HL-60 (cell line): ENCODE measurements at regions not wholly inside any gene's neighbourhood (a gene's known extent, or its start where the extent isn't known, plus 50 kb on each side); places are given as distances from the start of the nearest gene placed in this dataset.

Experiments used
- DNase-seq, 2 experiments: peaks; one replicate each; pipeline ENCODE4 v3.0.0-alpha.2; 2010 to 2020; ENCODE audit warnings: low read depth in 1 of 2, low spot score in 1 of 2
- H3K27ac ChIP-seq: fragments of 250-450 bp; sonication (Bioruptor Pico); replicated peaks from 2 replicates; pipeline ENCODE4 v1.5.1; 2020; ENCODE audit warnings: mild to moderate bottlenecking, moderate library complexity
- H3K27me3 ChIP-seq: fragments of 250-450 bp; sonication (Bioruptor Pico); 2 replicates; pipeline ENCODE4 v1.5.1; 2021; ENCODE audit warnings: mild to moderate bottlenecking, moderate library complexity; ENCODE audit not compliant: insufficient read depth, poor library complexity, severe bottlenecking
- H3K4me3 ChIP-seq: replicated peaks from 2 replicates; pipeline ENCODE4 v1.5.1; 2011; ENCODE audit warnings: mild to moderate bottlenecking, control low read depth, low read length; ENCODE audit not compliant: insufficient read depth
- GABPA ChIP-seq: IDR thresholded peaks from 2 replicates; pipeline ENCODE4 v1.6.1; 2012; ENCODE audit warnings: low read depth
- POLR2AphosphoS5 ChIP-seq: IDR thresholded peaks from 2 replicates; pipeline ENCODE4 v1.6.1; 2012; ENCODE audit warnings: low read depth
- SPI1 ChIP-seq: IDR thresholded peaks from 2 replicates; pipeline ENCODE4 v1.6.1; 2012; ENCODE audit warnings: low read depth, mild to moderate bottlenecking, borderline replicate concordance
- TF ChIP-seq, protein P1 (sequence below): IDR thresholded peaks from 2 replicates; pipeline ENCODE4 v1.6.1; 2012; ENCODE audit warnings: low read depth; ENCODE audit not compliant: insufficient replicate concordance
- TF ChIP-seq, protein P2 (sequence below): IDR thresholded peaks from one replicate; pipeline ENCODE4 v1.5.1; 2011; ENCODE audit warnings: low read length, control low read depth, inconsistent platforms; ENCODE audit not compliant: insufficient read depth

DNA sequence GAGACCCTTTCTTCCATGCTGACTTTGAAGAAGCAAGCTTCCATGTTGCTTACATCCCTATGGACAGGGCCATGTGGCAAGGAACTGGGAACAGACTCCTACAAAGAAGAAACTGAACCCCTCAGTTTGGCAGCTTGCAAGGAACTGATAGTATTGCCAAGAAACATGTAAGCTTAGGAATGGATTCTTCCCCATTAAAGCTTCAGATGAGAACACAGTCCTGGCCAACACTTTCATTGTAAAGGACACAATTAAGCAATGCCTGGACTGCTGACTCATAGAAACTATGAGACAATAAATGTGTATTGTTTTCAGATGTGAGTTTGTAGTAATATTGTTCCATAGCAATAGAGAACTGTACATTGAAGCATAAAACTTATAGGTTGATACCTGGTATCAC lies 82.4 kb downstream of the AASDHPPT start:
- DNase-seq: no peak
- no peak overlapping the region for H3K4me3 ChIP-seq
- H3K27me3 ChIP-seq: no peaks in the 10 kb centered on the region
- H3K27ac ChIP-seq: no peak overlapping the region
- TF ChIP-seq GABPA (no peak), SPI1 (no peak), POLR2AphosphoS5 (no peak)
- TF ChIP-seq, protein P1, sequence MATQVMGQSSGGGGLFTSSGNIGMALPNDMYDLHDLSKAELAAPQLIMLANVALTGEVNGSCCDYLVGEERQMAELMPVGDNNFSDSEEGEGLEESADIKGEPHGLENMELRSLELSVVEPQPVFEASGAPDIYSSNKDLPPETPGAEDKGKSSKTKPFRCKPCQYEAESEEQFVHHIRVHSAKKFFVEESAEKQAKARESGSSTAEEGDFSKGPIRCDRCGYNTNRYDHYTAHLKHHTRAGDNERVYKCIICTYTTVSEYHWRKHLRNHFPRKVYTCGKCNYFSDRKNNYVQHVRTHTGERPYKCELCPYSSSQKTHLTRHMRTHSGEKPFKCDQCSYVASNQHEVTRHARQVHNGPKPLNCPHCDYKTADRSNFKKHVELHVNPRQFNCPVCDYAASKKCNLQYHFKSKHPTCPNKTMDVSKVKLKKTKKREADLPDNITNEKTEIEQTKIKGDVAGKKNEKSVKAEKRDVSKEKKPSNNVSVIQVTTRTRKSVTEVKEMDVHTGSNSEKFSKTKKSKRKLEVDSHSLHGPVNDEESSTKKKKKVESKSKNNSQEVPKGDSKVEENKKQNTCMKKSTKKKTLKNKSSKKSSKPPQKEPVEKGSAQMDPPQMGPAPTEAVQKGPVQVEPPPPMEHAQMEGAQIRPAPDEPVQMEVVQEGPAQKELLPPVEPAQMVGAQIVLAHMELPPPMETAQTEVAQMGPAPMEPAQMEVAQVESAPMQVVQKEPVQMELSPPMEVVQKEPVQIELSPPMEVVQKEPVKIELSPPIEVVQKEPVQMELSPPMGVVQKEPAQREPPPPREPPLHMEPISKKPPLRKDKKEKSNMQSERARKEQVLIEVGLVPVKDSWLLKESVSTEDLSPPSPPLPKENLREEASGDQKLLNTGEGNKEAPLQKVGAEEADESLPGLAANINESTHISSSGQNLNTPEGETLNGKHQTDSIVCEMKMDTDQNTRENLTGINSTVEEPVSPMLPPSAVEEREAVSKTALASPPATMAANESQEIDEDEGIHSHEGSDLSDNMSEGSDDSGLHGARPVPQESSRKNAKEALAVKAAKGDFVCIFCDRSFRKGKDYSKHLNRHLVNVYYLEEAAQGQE: no peak
- TF ChIP-seq, protein P2, sequence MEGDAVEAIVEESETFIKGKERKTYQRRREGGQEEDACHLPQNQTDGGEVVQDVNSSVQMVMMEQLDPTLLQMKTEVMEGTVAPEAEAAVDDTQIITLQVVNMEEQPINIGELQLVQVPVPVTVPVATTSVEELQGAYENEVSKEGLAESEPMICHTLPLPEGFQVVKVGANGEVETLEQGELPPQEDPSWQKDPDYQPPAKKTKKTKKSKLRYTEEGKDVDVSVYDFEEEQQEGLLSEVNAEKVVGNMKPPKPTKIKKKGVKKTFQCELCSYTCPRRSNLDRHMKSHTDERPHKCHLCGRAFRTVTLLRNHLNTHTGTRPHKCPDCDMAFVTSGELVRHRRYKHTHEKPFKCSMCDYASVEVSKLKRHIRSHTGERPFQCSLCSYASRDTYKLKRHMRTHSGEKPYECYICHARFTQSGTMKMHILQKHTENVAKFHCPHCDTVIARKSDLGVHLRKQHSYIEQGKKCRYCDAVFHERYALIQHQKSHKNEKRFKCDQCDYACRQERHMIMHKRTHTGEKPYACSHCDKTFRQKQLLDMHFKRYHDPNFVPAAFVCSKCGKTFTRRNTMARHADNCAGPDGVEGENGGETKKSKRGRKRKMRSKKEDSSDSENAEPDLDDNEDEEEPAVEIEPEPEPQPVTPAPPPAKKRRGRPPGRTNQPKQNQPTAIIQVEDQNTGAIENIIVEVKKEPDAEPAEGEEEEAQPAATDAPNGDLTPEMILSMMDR: no peak

DNA sequence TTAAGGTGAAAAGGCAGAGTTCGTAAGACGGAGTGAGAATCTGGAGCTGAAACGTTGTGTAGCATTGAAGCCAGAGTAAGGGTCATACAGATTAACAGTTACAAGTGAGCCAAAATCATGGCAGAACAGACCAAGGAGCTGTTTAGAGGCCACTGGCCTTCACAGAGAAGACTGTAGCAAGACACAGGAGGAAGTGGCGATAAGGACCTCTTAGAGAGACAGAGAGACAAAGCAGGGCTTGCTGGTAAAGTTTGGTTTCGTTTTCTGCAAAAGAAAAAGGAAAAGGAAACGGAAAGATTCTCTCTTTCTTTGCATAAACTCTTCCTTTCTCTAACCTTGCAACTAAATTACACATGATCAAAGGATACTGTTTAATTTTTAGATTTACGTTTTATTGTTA lies 83.0 kb downstream of the AASDHPPT start:
- Histone ChIP-seq H3K4me3 (no peak overlapping the region), H3K27me3 (no peaks in the 10 kb centered on the region), H3K27ac (no peak overlapping the region)
- TF ChIP-seq GABPA (no peak), SPI1 (peak; percentile 30; the same call in 1 of the 2 replicates)
- DNase-seq: peak in 1 of 2 experiments; percentile 7

DNA sequence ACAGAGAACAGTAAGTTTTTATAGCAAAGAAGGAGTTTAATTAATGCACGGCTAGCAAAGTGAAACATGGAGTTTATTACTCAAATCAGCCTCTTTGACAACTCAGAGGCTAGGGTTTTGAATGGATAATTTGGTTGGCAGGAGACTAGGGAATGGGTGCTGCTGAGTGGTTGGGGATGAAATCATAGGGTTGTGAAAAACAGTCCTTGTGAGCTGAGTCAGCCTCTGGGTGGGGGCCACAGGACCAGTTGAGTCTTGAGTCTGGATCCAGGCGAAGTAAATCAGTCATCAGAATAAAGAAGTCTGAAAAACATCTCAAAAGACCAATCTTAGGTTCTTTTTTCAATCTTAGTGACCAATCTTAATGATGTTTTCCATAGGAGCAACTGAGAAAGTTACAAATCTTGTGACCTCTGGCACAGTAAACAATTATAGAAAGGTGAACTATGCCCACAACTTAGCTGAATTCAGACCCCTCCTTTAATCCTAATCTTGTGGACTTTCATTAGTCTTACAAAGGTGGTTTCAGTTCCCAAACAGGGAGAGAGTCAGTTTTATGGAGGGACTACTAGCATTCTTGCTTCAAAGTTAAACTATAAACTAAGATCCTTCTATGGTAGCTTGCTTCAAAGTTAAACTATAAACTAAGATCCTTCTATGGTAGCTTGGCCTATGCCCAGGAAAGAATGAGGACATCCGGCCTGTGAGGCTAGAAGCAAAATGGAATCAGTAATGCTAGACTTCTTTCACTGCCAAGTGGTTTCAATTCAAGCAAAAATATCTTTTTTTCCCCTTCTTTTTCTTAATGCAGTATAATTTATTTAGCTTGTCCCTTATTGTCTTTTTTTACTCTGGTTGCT lies 84.5 kb downstream of the AASDHPPT start:
- no peak overlapping the region for H3K27ac ChIP-seq
- TF ChIP-seq, protein P2: no peak
- no peak for TF ChIP-seq SPI1
- TF ChIP-seq, protein P1: no peak
- TF ChIP-seq GABPA: no peak
- no peak for TF ChIP-seq POLR2AphosphoS5
- no peak overlapping the region for H3K4me3 ChIP-seq
- H3K27me3 ChIP-seq: no peaks in the 10 kb centered on the region
- no peak for DNase-seq

DNA sequence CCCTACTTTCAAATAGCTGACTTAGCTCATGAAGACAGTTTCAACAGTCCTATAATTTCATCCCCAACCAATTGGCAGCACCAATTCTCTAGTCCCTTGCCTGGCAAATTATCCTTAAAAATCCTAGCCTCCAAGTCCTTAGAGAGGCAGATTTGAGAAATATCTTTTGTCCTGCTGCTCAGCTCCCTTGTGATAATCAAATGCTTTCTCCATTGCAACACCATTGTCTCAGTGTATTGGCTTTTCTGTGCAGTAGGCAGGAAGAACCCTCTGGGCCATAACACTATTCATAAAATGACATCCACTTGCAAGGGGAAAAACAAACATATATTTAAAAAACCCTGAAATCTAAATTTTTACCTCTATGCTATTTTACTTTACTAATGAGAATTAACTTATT lies 89.6 kb downstream of the AASDHPPT start:
- TF ChIP-seq SPI1 (no peak), GABPA (no peak), POLR2AphosphoS5 (no peak)
- TF ChIP-seq, protein P2: no peak
- TF ChIP-seq, protein P1: no peak
- Histone ChIP-seq H3K4me3 (no peak overlapping the region), H3K27me3 (no peaks in the 10 kb centered on the region), H3K27ac (no peak overlapping the region)
- DNase-seq: no peak
